ENCODE measurements at regions not wholly inside any gene's neighbourhood (a gene's known extent, or its start where the extent isn't known, plus 50 kb on each side); places are given as distances from the start of the nearest gene placed in this dataset.
"Not testable (repeated sequence)": the region's sequence is repeated elsewhere in the genome, so short reads cannot be mapped to it uniquely, and the experiment has no call there.

GRCh38 chrX:437661-438390 lies 51.1 kb upstream of the PPP2R3B start:
- no peak for DNase-seq

GRCh38 chrX:439241-439640 lies 52.5 kb upstream of the PPP2R3B start:
- DNase-seq: no peak

GRCh38 chrX:439719-440118 lies 53.0 kb upstream of the PPP2R3B start:
- DNase-seq: no peak

- DNase-seq: no peak
These were observed 53.9 kb upstream of the PPP2R3B start for GRCh38 chrX:440636-441035.

GRCh38 chrX:443536-444210 lies 57.0 kb upstream of the PPP2R3B start:
- no peak for DNase-seq

- DNase-seq: no peak
These were observed 57.6 kb upstream of the PPP2R3B start for GRCh38 chrX:444305-444704.

- DNase-seq: no peak
These were observed 59.0 kb upstream of the PPP2R3B start for GRCh38 chrX:445727-446126.

GRCh38 chrX:446245-446644 lies 59.5 kb upstream of the PPP2R3B start:
- DNase-seq: no peak

- DNase-seq: no peak
These were observed 60.3 kb upstream of the PPP2R3B start for GRCh38 chrX:447052-447451.

- DNase-seq: not testable (repeated sequence)
These were observed 65.0 kb upstream of the PPP2R3B start for GRCh38 chrX:451750-452149.

- DNase-seq: no peak
These were observed 65.9 kb upstream of the PPP2R3B start for GRCh38 chrX:452598-452997.

- not testable (repeated sequence) for DNase-seq
These were observed 67.8 kb upstream of the PPP2R3B start for GRCh38 chrX:454514-454913.

- no peak for DNase-seq
These were observed 68.5 kb upstream of the PPP2R3B start for GRCh38 chrX:455199-455598.

GRCh38 chrX:455673-456072 lies 69.0 kb upstream of the PPP2R3B start:
- no peak for DNase-seq

- no peak for DNase-seq
These were observed 69.4 kb upstream of the PPP2R3B start for GRCh38 chrX:456146-456545.

GRCh38 chrX:456551-457291 lies 70.0 kb upstream of the PPP2R3B start:
- DNase-seq: no peak

- no peak for DNase-seq
These were observed 70.6 kb upstream of the PPP2R3B start for GRCh38 chrX:457292-457679.

- no peak for DNase-seq
These were observed 71.9 kb upstream of the PPP2R3B start for GRCh38 chrX:458631-459061.

GRCh38 chrX:459611-460010 lies 72.9 kb upstream of the PPP2R3B start:
- no peak for DNase-seq

- DNase-seq: no peak
These were observed 73.4 kb upstream of the PPP2R3B start for GRCh38 chrX:460116-460515.

GRCh38 chrX:460823-461640 lies 74.3 kb upstream of the PPP2R3B start:
- no peak for DNase-seq

- DNase-seq: no peak
These were observed 76.1 kb upstream of the PPP2R3B start for GRCh38 chrX:462853-463252.
